RWPE2 (cell line): ENCODE measurements at regions not wholly inside any gene's neighbourhood (a gene's known extent, or its start where the extent isn't known, plus 50 kb on each side); places are given as distances from the start of the nearest gene placed in this dataset.

Experiments
- ATAC-seq: fragments of 200-7000 bp; cut with Tn5 transposase; 3 replicates; pipeline ENCODE4 v1.9.1; 2021; ENCODE audit warnings: low read depth
- DNase-seq: peaks from one replicate; pipeline ENCODE4 v3.0.0-alpha.2; 2020; ENCODE audit warnings: low spot score
- H3K27ac ChIP-seq: fragments of 450-650 bp; 2 replicates; pipeline ENCODE4 v1.5.1; 2017; ENCODE audit warnings: mild to moderate bottlenecking; ENCODE audit not compliant: poor library complexity, severe bottlenecking
- H3K27me3 ChIP-seq: fragments of 250-450 bp; sonication (Bioruptor Pico); 2 replicates; pipeline ENCODE4 v1.5.1; 2021; ENCODE audit warnings: mild to moderate bottlenecking, moderate library complexity; ENCODE audit not compliant: insufficient read depth, poor library complexity, severe bottlenecking
- H3K36me3 ChIP-seq: fragments of 250-450 bp; sonication (Bioruptor Pico); 2 replicates; pipeline ENCODE4 v1.5.1; 2020; ENCODE audit warnings: low read depth, mild to moderate bottlenecking, moderate library complexity
- H3K4me1 ChIP-seq: fragments of 250-450 bp; sonication (Bioruptor Pico); 2 replicates; pipeline ENCODE4 v1.5.1; 2021; ENCODE audit warnings: mild to moderate bottlenecking, moderate library complexity; ENCODE audit not compliant: insufficient read depth, poor library complexity, severe bottlenecking
- H3K4me3 ChIP-seq: fragments of 250-450 bp; sonication (Bioruptor Pico); 2 replicates; pipeline ENCODE4 v1.5.1; 2021; ENCODE audit warnings: mild to moderate bottlenecking, moderate library complexity; ENCODE audit not compliant: severe bottlenecking
- H3K9me3 ChIP-seq: fragments of 250-450 bp; sonication (Bioruptor Pico); 2 replicates; pipeline ENCODE4 v1.5.1; 2021; ENCODE audit warnings: mild to moderate bottlenecking, moderate library complexity; ENCODE audit not compliant: severe bottlenecking
- CTCF ChIP-seq: fragments of 450-650 bp; IDR thresholded peaks from one replicate; pipeline ENCODE4 v1.5.1; 2017; ENCODE audit warnings: mild to moderate bottlenecking, moderate library complexity; ENCODE audit not compliant: poor library complexity, severe bottlenecking

DNA sequence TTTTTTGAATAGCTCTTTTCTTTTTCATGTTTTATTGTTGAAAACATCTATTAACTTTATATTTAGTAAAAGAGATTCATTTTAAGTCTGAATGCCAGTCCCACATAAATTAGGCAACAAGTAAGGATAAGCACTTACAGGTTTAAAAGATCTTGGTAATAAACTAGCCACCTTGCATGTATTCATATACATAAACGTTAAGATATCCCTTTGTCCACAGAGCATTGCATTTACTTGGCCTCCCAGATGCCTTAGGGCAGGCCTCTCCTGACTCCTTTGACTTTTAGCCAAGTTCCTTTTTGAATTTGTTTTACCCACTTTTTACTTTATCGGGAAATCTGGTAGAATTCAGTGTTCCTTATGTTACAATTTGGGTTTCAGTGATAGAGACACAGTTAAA is 331.7 kb downstream of the ETNK1 start:
- Histone ChIP-seq H3K4me1 (no peaks in the 10 kb centered on the region), H3K9me3 (no peaks in the 10 kb centered on the region), H3K27me3 (no peaks in the 10 kb centered on the region), H3K27ac (no peak overlapping the region), H3K4me3 (no peak overlapping the region), H3K36me3 (no peaks in the 10 kb centered on the region)
- DNase-seq (no peak), ATAC-seq (no peak)
- no peak for TF ChIP-seq CTCF

DNA sequence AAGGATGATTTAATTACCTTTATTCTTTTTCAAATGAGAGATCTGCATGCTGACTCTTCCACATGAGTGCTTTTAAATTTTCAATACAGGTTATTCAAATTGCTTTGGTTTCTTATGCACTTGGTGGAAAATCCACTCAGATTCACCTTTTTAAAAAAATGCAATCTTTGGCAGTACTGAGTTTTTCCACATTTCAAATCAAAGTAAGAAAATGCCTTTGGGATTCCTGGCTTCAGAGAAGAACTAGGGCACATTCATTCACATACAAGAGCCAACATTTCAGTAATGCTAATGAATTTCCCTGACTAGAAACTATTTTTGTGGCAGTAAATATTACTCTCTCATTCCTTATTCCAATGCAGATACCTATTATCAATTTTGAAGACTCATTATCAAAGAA is 342.2 kb downstream of the ETNK1 start:
- no peak overlapping the region for H3K4me3 ChIP-seq
- no peak overlapping the region for H3K27ac ChIP-seq
- ATAC-seq (no peak), DNase-seq (no peak)
- TF ChIP-seq CTCF = no peak
- no peaks in the 10 kb centered on the region for H3K9me3 ChIP-seq
- H3K36me3 ChIP-seq = no peaks in the 10 kb centered on the region
- no peaks in the 10 kb centered on the region for H3K4me1 ChIP-seq
- no peaks in the 10 kb centered on the region for H3K27me3 ChIP-seq

GRCh38 chr12:22969521-22969920 is 344.6 kb downstream of the ETNK1 start:
- no peak overlapping the region for H3K27ac ChIP-seq
- no peaks in the 10 kb centered on the region for H3K36me3 ChIP-seq
- no peak for DNase-seq
- no peaks in the 10 kb centered on the region for H3K27me3 ChIP-seq
- ATAC-seq = no peak
- H3K4me3 ChIP-seq = no peak overlapping the region
- peaks cover 1% of the 10 kb centered on the region for H3K4me1 ChIP-seq
- no peaks in the 10 kb centered on the region for H3K9me3 ChIP-seq
- no peak for TF ChIP-seq CTCF

DNA sequence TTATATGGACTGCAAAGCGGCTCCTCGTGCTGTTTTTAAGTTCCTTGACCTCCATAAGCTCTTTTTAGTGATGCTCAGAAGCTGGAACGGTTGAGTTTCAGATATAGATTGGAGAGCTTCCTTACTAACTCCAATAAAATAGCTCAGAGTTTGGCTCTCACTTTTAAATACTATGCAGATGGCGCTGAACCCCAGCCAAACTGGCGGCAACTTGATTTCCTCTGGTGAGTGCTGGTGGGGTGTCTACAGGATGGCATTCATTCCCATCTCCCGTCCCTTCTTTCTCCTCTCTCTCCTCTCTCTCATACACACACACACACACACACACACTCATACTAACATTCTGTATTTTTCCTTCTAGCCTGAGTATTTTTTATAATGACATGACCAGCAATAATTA is 346.3 kb downstream of the ETNK1 start:
- no peaks in the 10 kb centered on the region for H3K36me3 ChIP-seq
- no peak overlapping the region for H3K4me3 ChIP-seq
- peaks cover 13% of the 10 kb centered on the region for H3K4me1 ChIP-seq
- H3K27ac ChIP-seq = no peak overlapping the region
- H3K9me3 ChIP-seq = no peaks in the 10 kb centered on the region
- no peak for DNase-seq
- H3K27me3 ChIP-seq = no peaks in the 10 kb centered on the region
- TF ChIP-seq CTCF = no peak
- ATAC-seq = no peak

DNA sequence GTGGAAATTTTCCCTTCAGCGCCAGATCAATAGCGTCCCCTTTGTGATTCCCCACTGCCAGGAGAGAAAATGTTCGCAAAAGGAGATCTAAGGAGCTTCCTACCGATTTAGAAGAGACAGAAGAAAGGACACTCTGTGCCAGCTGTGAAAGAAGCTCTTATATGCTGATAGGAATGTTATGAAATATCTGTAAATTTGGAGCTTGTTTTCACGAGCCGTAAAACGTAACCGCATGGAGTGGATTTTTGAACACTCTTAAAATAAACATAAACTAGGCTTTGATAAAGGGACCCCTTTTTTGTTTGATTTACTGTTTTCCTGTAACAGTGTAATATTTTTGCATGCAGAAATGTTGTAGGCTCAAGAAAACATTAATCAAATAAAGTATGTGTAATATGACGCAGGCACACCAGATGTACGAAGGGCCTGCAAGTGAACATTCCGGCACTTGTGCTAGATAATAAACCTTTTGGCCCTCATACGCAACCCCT is 346.8 kb downstream of the ETNK1 start:
- H3K27ac ChIP-seq = no peak overlapping the region
- H3K4me1 ChIP-seq = peaks cover 13% of the 10 kb centered on the region
- no peaks in the 10 kb centered on the region for H3K36me3 ChIP-seq
- DNase-seq = no peak
- no peak for TF ChIP-seq CTCF
- no peak for ATAC-seq
- no peaks in the 10 kb centered on the region for H3K27me3 ChIP-seq
- no peaks in the 10 kb centered on the region for H3K9me3 ChIP-seq
- no peak overlapping the region for H3K4me3 ChIP-seq
